T-cell (primary cell): ENCODE measurements at regions not wholly inside any gene's neighbourhood (a gene's known extent, or its start where the extent isn't known, plus 50 kb on each side); places are given as distances from the start of the nearest gene placed in this dataset.

Experiments used
- ATAC-seq, 4 experiments: fragments of 200-7000 bp in 3 of 4; fragments of 150-1000 bp in 1 of 4; cut with Tn5 transposase; replicated peaks in 1 of 4; 1 replicate in 3 of 4; 2 replicates in 1 of 4; pipeline ENCODE4 v1.10.0; 2021; ENCODE audit warnings: moderate library complexity in 3 of 4, mild to moderate bottlenecking in 2 of 4, moderate number of reproducible peaks in 1 of 4
- CTCF ChIA-PET, 2 donors: fragments of 300-600 bp; sonication (Branson Sonifier 250); formaldehyde crosslinking; loops; one replicate each; lab custom pipeline; 2022; ENCODE audit warnings: antibody characterized with exemption in 2 of 2; lab: Charles Lee
- POLR2A ChIA-PET, 2 donors: fragments of 300-600 bp; sonication (Branson Sonifier 250); formaldehyde crosslinking; loops; one replicate each; lab custom pipeline; 2022; ENCODE audit warnings: antibody characterized with exemption in 2 of 2; lab: Charles Lee
- DNase-seq, 35 experiments: peaks; one replicate each; pipeline versions ENCODE4 v3.0.0 to v3.0.0-alpha.2; 2013 to 2023
- H3K27ac ChIP-seq: one replicate; pipeline ENCODE4 v1.5.1; 2013; ENCODE audit warnings: low read length
- H3K27me3 ChIP-seq, 2 experiments: replicated peaks in 1 of 2; 1 replicate in 1 of 2; 2 replicates in 1 of 2; pipeline versions ENCODE4 v1.6.1 to v1.7.0; 2013; ENCODE audit warnings: low read length in 1 of 2, mixed read lengths in 1 of 2; ENCODE audit not compliant: control insufficient read depth in 2 of 2, insufficient read depth in 2 of 2; ENCODE audit errors: extremely low read depth in 1 of 2
- H3K36me3 ChIP-seq, 2 donors: 1 replicate in 1 of 2; 2 replicates in 1 of 2; pipeline versions ENCODE4 v1.6.1 to v1.7.0; 2013; ENCODE audit warnings: low read length in 1 of 2; ENCODE audit not compliant: control insufficient read depth in 2 of 2, insufficient read depth in 1 of 2; ENCODE audit errors: extremely low read depth in 1 of 2
- H3K4me1 ChIP-seq, 2 experiments: 1 replicate in 1 of 2; 2 replicates in 1 of 2; pipeline versions ENCODE4 v1.6.1 to v1.7.0; 2013; ENCODE audit warnings: low read length in 2 of 2, mixed read lengths in 1 of 2; ENCODE audit not compliant: insufficient read depth in 2 of 2, control insufficient read depth in 1 of 2; ENCODE audit errors: extremely low read depth in 1 of 2
- H3K4me3 ChIP-seq, 2 donors: 1 replicate in 1 of 2; 2 replicates in 1 of 2; pipeline versions ENCODE4 v1.5.1 to v1.7.0; 2013; ENCODE audit warnings: mild to moderate bottlenecking in 2 of 2, low read length in 1 of 2, moderate library complexity in 1 of 2; ENCODE audit not compliant: control insufficient read depth in 1 of 2; ENCODE audit errors: extremely low read depth in 1 of 2
- H3K9me3 ChIP-seq: 2 replicates; pipeline ENCODE4 v1.7.0; 2013
- H3K27ac Mint-ChIP-seq, 2 donors: one replicate each; pipeline ENCODE4 v1.8.0; 2020 to 2021; ENCODE audit warnings: mild to moderate bottlenecking in 2 of 2, mixed read lengths in 2 of 2
- H3K27me3 Mint-ChIP-seq, 2 donors: one replicate each; pipeline ENCODE4 v1.8.0; 2021 to 2022; ENCODE audit warnings: mixed read lengths in 2 of 2
- H3K36me3 Mint-ChIP-seq: one replicate; pipeline ENCODE4 v1.8.0; 2021; ENCODE audit warnings: mixed read lengths
- H3K4me1 Mint-ChIP-seq, 3 donors: one replicate each; pipeline ENCODE4 v1.8.0; 2020 to 2022; ENCODE audit warnings: mixed read lengths in 3 of 3, mild to moderate bottlenecking in 1 of 3
- H3K4me3 Mint-ChIP-seq, 3 donors: one replicate each; pipeline ENCODE4 v1.8.0; 2020 to 2022; ENCODE audit warnings: mild to moderate bottlenecking in 3 of 3, mixed read lengths in 3 of 3, moderate library complexity in 3 of 3
- H3K9me3 Mint-ChIP-seq, 3 donors: one replicate each; pipeline ENCODE4 v1.8.0; 2020 to 2022; ENCODE audit warnings: mixed read lengths in 3 of 3
- WGBS: methylation state at CpG from one replicate; pipeline ENCODE4 v1.1.5; 2013; ENCODE audit warnings: missing lambda C conversion rate; ENCODE audit not compliant: insufficient coverage; 5-methylcytosine and 5-hydroxymethylcytosine counted together

GRCh38 chr3:4140921-4141320 lies 162.2 kb upstream of the SETMAR start:
- Mint-ChIP-seq H3K27me3 (no peaks in the 10 kb centered on the region), H3K27ac (no peak overlapping the region), H3K9me3 (peaks cover 0 to under 1% (median under 1%) of the 10 kb centered on the region in 3 donors), H3K4me1 (no peaks in the 10 kb centered on the region), H3K4me3 (no peak overlapping the region), H3K36me3 (no peaks in the 10 kb centered on the region)
- CTCF ChIA-PET = no interaction called here
- ATAC-seq (no peak), DNase-seq (no peak)
- Histone ChIP-seq H3K4me3 (no peak overlapping the region), H3K36me3 (no peaks in the 10 kb centered on the region), H3K27me3 (no peaks in the 10 kb centered on the region), H3K27ac (no peak overlapping the region), H3K9me3 (no peaks in the 10 kb centered on the region), H3K4me1 (no peaks in the 10 kb centered on the region)
- POLR2A ChIA-PET = no interaction called here
- no CpG with 5 or more reads among the region's 1 CpG for WGBS

DNA sequence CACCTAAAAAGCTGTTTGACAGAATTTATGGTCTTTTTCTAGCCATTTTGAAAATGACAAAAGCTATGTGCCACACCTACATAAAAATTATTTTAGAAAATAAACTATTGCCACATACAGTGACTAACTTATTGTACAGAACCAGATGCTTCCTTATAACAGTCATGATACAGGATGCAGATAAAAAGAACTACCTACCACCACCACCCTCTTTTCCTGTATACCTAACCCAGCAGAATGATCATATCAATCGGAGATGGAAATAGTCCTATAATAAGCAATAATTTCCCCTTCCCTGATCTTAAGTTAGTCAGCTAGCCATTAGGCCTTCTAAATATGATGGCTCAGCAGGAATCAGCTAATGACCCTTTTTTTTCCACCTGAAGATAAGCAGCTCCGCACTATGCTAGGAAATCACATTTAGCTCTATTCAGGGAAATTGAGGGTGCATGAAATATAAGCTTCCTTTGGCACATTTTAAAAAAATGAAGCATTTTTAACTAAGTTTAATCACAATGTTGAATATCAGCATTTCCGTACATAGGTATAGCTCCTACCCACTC lies 155.5 kb upstream of the SETMAR start:
- H3K36me3 Mint-ChIP-seq = no peaks in the 10 kb centered on the region
- no peaks in the 10 kb centered on the region for H3K27me3 ChIP-seq
- CTCF ChIA-PET = no interaction called here
- H3K27ac Mint-ChIP-seq = no peak overlapping the region
- no peaks in the 10 kb centered on the region for H3K4me1 ChIP-seq
- H3K9me3 ChIP-seq = no peaks in the 10 kb centered on the region
- H3K27me3 Mint-ChIP-seq = no peaks in the 10 kb centered on the region
- no CpG with 5 or more reads among the region's 3 CpGs for WGBS
- POLR2A ChIA-PET = no interaction called here
- DNase-seq = no peak
- H3K36me3 ChIP-seq = no peaks in the 10 kb centered on the region
- no peak for ATAC-seq
- H3K4me1 Mint-ChIP-seq = no peaks in the 10 kb centered on the region
- H3K4me3 Mint-ChIP-seq = no peak overlapping the region
- H3K4me3 ChIP-seq = no peak overlapping the region
- no peak overlapping the region for H3K27ac ChIP-seq
- H3K9me3 Mint-ChIP-seq = peaks cover 0 to 3% (median 0%) of the 10 kb centered on the region in 3 donors

GRCh38 chr3:4149296-4149695 lies 153.9 kb upstream of the SETMAR start:
- Histone ChIP-seq H3K27ac (no peak overlapping the region), H3K4me3 (no peak overlapping the region), H3K27me3 (no peaks in the 10 kb centered on the region), H3K36me3 (no peaks in the 10 kb centered on the region), H3K9me3 (no peaks in the 10 kb centered on the region), H3K4me1 (no peaks in the 10 kb centered on the region)
- DNase-seq (no peak), ATAC-seq (no peak)
- H3K36me3 Mint-ChIP-seq = no peaks in the 10 kb centered on the region
- no peak overlapping the region for H3K27ac Mint-ChIP-seq
- no peak overlapping the region for H3K4me3 Mint-ChIP-seq
- peaks cover 0 to 3% (median 0%) of the 10 kb centered on the region in 3 donors for H3K9me3 Mint-ChIP-seq
- CTCF ChIA-PET = no interaction called here
- H3K27me3 Mint-ChIP-seq = no peaks in the 10 kb centered on the region
- H3K4me1 Mint-ChIP-seq = no peaks in the 10 kb centered on the region
- POLR2A ChIA-PET = no interaction called here
- WGBS = 73% methylated on average over 2 of the region's 2 CpGs

DNA sequence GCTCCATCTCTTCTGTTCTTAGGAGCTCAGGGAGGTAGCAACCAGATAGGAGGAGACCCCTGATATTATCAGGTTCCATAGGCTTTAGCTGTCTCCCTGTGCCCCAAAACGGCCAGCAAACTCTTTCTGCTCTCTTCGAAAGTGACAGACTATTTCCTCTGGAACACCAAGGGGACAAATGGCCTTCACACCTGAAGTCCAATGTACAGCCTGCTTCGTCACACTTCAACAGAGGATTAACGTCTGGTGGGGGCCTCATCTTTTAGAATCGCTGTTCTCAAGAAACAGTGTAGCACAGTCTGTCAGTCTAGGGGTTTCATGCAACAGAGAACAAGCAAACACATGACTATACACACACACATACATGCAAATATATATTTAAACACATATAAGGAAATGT lies 152.4 kb upstream of the SETMAR start:
- ChIA-PET POLR2A (interaction anchor here in 1 of 2 donors (0.6 kb wide), 2 partner anchors 833 to 877 kb away, joined by 3 read pairs; no protein-coding TSS in a partner anchor), CTCF (no interaction called here)
- DNase-seq (no peak), ATAC-seq (no peak)
- 89% methylated on average over 5 of the region's 5 CpGs for WGBS
- no peaks in the 10 kb centered on the region for H3K36me3 ChIP-seq
- Mint-ChIP-seq H3K4me1 (no peaks in the 10 kb centered on the region), H3K9me3 (peaks cover 0 to 3% (median 0%) of the 10 kb centered on the region in 3 donors), H3K4me3 (no peak overlapping the region), H3K36me3 (no peaks in the 10 kb centered on the region), H3K27ac (no peak overlapping the region), H3K27me3 (no peaks in the 10 kb centered on the region)
- no peak overlapping the region for H3K27ac ChIP-seq
- no peaks in the 10 kb centered on the region for H3K4me1 ChIP-seq
- no peaks in the 10 kb centered on the region for H3K9me3 ChIP-seq
- H3K4me3 ChIP-seq = no peak overlapping the region
- no peaks in the 10 kb centered on the region for H3K27me3 ChIP-seq

DNA sequence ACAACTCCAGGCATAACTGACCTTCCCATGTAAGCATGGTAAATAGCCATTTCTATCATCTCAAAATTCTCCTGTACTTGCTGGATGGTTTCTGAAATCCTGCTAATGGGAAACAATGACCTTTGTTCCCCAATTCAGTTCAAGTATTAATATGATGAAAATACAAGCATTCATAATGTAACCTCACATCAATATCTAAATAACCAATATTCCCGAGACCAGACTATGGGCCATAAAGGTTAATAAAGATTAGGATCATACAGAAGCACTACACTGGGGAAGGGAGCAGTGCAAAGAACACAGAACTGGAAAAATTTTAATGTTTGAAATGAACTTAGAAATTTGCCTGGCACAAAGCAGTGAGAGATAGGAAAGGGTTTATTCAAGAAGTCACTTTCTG lies 151.3 kb upstream of the SETMAR start:
- no CpG with 5 or more reads among the region's 1 CpG for WGBS

GRCh38 chr3:4153771-4154170 lies 149.4 kb upstream of the SETMAR start:
- H3K27ac Mint-ChIP-seq = no peak overlapping the region
- H3K4me3 Mint-ChIP-seq = no peak overlapping the region
- Histone ChIP-seq H3K9me3 (no peaks in the 10 kb centered on the region), H3K36me3 (no peaks in the 10 kb centered on the region), H3K4me1 (no peaks in the 10 kb centered on the region), H3K27ac (no peak overlapping the region), H3K4me3 (no peak overlapping the region), H3K27me3 (no peaks in the 10 kb centered on the region)
- ATAC-seq = no peak
- H3K27me3 Mint-ChIP-seq = no peaks in the 10 kb centered on the region
- DNase-seq = no peak
- ChIA-PET POLR2A (no interaction called here), CTCF (interaction anchor here in 1 of 2 donors (0.6 kb wide), 1 partner anchor 1767 kb away, joined by 4 read pairs; no protein-coding TSS in a partner anchor)
- no peaks in the 10 kb centered on the region for H3K4me1 Mint-ChIP-seq
- no peaks in the 10 kb centered on the region for H3K36me3 Mint-ChIP-seq
- WGBS = no CpG with 5 or more reads among the region's 1 CpG
- H3K9me3 Mint-ChIP-seq = no peaks in the 10 kb centered on the region

More for the DNA sequence above, 151.3 kb upstream of the SETMAR start:
- Mint-ChIP-seq H3K9me3 (no peaks in the 10 kb centered on the region), H3K4me1 (no peaks in the 10 kb centered on the region), H3K36me3 (no peaks in the 10 kb centered on the region), H3K4me3 (no peak overlapping the region), H3K27ac (no peak overlapping the region), H3K27me3 (no peaks in the 10 kb centered on the region)
- Histone ChIP-seq H3K27ac (no peak overlapping the region), H3K36me3 (no peaks in the 10 kb centered on the region), H3K4me1 (no peaks in the 10 kb centered on the region), H3K9me3 (no peaks in the 10 kb centered on the region), H3K27me3 (no peaks in the 10 kb centered on the region), H3K4me3 (no peak overlapping the region)
- ATAC-seq (no peak), DNase-seq (no peak)
- POLR2A ChIA-PET = no interaction called here
- CTCF ChIA-PET = no interaction called here

GRCh38 chr3:4158329-4158728 lies 144.8 kb upstream of the SETMAR start:
- H3K27ac Mint-ChIP-seq = no peak overlapping the region
- ATAC-seq (no peak), DNase-seq (no peak)
- no peaks in the 10 kb centered on the region for H3K4me1 Mint-ChIP-seq
- H3K36me3 ChIP-seq = no peaks in the 10 kb centered on the region
- no peaks in the 10 kb centered on the region for H3K36me3 Mint-ChIP-seq
- WGBS = 100% methylated on average over 1 of the region's 2 CpGs
- H3K27ac ChIP-seq = no peak overlapping the region
- H3K27me3 Mint-ChIP-seq = no peaks in the 10 kb centered on the region
- H3K9me3 Mint-ChIP-seq = no peaks in the 10 kb centered on the region
- no peaks in the 10 kb centered on the region for H3K9me3 ChIP-seq
- no peak overlapping the region for H3K4me3 Mint-ChIP-seq
- no peaks in the 10 kb centered on the region for H3K27me3 ChIP-seq
- ChIA-PET POLR2A (no interaction called here), CTCF (no interaction called here)
- H3K4me1 ChIP-seq = no peaks in the 10 kb centered on the region
- no peak overlapping the region for H3K4me3 ChIP-seq
